K562 (cell line): ENCODE measurements at regions not wholly inside any gene's neighbourhood (a gene's known extent, or its start where the extent isn't known, plus 50 kb on each side); places are given as distances from the start of the nearest gene placed in this dataset.

ENCODE experiments used
- ATAC-seq: fragments of 200-7000 bp; cut with Tn5 transposase; 3 replicates; pipeline ENCODE4 v1.9.1; 2020; ENCODE audit warnings: moderate library complexity
- BruUV-seq: library from RNA; stranded (reverse); fragments of 400-500 nt; replicated peaks from 2 replicates; lab custom pipeline; 2021; lab: Mats Ljungman, UMichigan
- CTCF ChIA-PET: fragments of 300-600 bp; formaldehyde crosslinking; extraction: SDS; loops from one replicate; lab custom pipeline; 2021; ENCODE audit warnings: low intra/inter-chr PET ratio; lab: Yijun Ruan, JAX
- POLR2A ChIA-PET: fragments of 300-600, 350-650 bp; sonication (Branson Sonifier 250); formaldehyde crosslinking; extraction: SDS; loops from one replicate; lab custom pipeline; 2021; ENCODE audit warnings: antibody characterized with exemption, inconsistent platforms; lab: Yijun Ruan, JAX
- DNase-seq, 4 experiments: peaks; one replicate each; pipeline versions ENCODE4 v3.0.0 to v3.0.0-alpha.2; 2011 to 2018; ENCODE audit warnings: low spot score in 3 of 4, mixed read lengths in 3 of 4; ENCODE audit errors: extremely low read depth in 1 of 4
- FAIRE-seq: peaks from 2 replicates; lab custom pipeline; 2011; peaks lifted over from hg19 to GRCh38; lab: Jason Lieb, UNC
- H2AFZ ChIP-seq: 2 replicates; pipeline ENCODE4 v1.6.0; 2011; ENCODE audit warnings: low read depth, low read length, control low read depth, inconsistent platforms
- H3K27ac ChIP-seq: fragments of 200-600 bp; 3 replicates; pipeline ENCODE4 v1.8.0; 2011; ENCODE audit warnings: low read depth, mild to moderate bottlenecking, control low read depth, inconsistent platforms, low read length, moderate library complexity, mixed read lengths; ENCODE audit errors: extremely low read depth
- H3K27me3 ChIP-seq, 2 experiments: fragments of 300-600 bp in 1 of 2; 2 replicates in 1 of 2; 3 replicates in 1 of 2; pipeline versions ENCODE4 v1.6.0 to v1.8.0; 2011; ENCODE audit warnings: inconsistent platforms in 2 of 2, low read length in 2 of 2, mild to moderate bottlenecking in 1 of 2, mixed read lengths in 1 of 2, moderate library complexity in 1 of 2; ENCODE audit not compliant: control insufficient read depth in 2 of 2, insufficient read depth in 2 of 2
- H3K36me3 ChIP-seq: fragments of 300-600 bp; 3 replicates; pipeline ENCODE4 v1.8.0; 2011; ENCODE audit warnings: mild to moderate bottlenecking, low read length, inconsistent platforms; ENCODE audit not compliant: control insufficient read depth, insufficient read depth
- H3K4me1 ChIP-seq, 2 experiments: fragments of 200-600 bp in 1 of 2; replicated peaks in 1 of 2; 2 replicates in 1 of 2; 3 replicates in 1 of 2; pipeline versions ENCODE4 v1.5.1 to v1.8.0; 2011; ENCODE audit warnings: inconsistent platforms in 2 of 2, low read length in 2 of 2, mild to moderate bottlenecking in 1 of 2, mixed read lengths in 1 of 2, moderate library complexity in 1 of 2; ENCODE audit not compliant: control insufficient read depth in 2 of 2, insufficient read depth in 2 of 2
- H3K4me2 ChIP-seq: 2 replicates; pipeline ENCODE4 v1.6.1; 2011; ENCODE audit warnings: low read length, control low read depth, inconsistent platforms, mixed read lengths; ENCODE audit not compliant: insufficient read depth
- H3K4me3 ChIP-seq: fragments of 200-600 bp; sonication (generic), shearing (Covaris generic); 2 replicates; pipeline ENCODE4 v1.5.1; 2016; ENCODE audit warnings: control low read depth, inconsistent platforms
- H3K79me2 ChIP-seq: fragments of 200-600 bp; 3 replicates; pipeline ENCODE4 v1.8.0; 2011; ENCODE audit warnings: low read length, inconsistent platforms; ENCODE audit not compliant: control insufficient read depth, insufficient read depth
- H3K9ac ChIP-seq, 2 experiments: 2 replicates each; pipeline versions ENCODE4 v1.6.0 to v1.6.1; 2011; ENCODE audit warnings: low read depth in 2 of 2, low read length in 2 of 2, control low read depth in 1 of 2, inconsistent platforms in 1 of 2, mild to moderate bottlenecking in 1 of 2, mixed read lengths in 1 of 2; ENCODE audit not compliant: insufficient read depth in 1 of 2
- H3K9me1 ChIP-seq: one replicate; pipeline ENCODE4 v1.6.0; 2011; ENCODE audit warnings: inconsistent platforms, mild to moderate bottlenecking, low read length, moderate library complexity; ENCODE audit not compliant: control insufficient read depth, insufficient read depth
- H3K9me3 ChIP-seq: replicated peaks from 2 replicates; pipeline ENCODE4 v1.5.1; 2011; ENCODE audit warnings: low read depth, low read length, inconsistent platforms; ENCODE audit not compliant: control insufficient read depth, insufficient read depth
- H4K20me1 ChIP-seq: replicated peaks from 2 replicates; pipeline ENCODE4 v1.6.1; 2011; ENCODE audit warnings: low read length, inconsistent platforms, mixed read lengths; ENCODE audit not compliant: control insufficient read depth, insufficient read depth
- DACH1 ChIP-seq: fragments of 450-650 bp; IDR thresholded peaks from 2 replicates; pipeline ENCODE4 v1.6.1; 2018; ENCODE audit not compliant: partially characterized antibody
- ESRRB ChIP-seq: fragments of 250-450 bp; sonication (Bioruptor Pico); IDR thresholded peaks from 2 replicates; pipeline ENCODE4 v1.5.0; 2020; ENCODE audit warnings: mild to moderate bottlenecking, moderate library complexity, borderline replicate concordance
- GTF2A2 ChIP-seq: IDR thresholded peaks from 2 replicates; pipeline ENCODE4 v1.6.1; 2016; ENCODE audit warnings: mild to moderate bottlenecking, missing genetic modification characterization, missing compliant biosample characterization
- HDAC2 ChIP-seq: fragments of 450-650 bp; IDR thresholded peaks from 2 replicates; pipeline ENCODE4 v1.6.1; 2016; ENCODE audit warnings: mild to moderate bottlenecking
- HNRNPH1 ChIP-seq: fragments of 200-400 bp; formaldehyde crosslinking; optimal IDR thresholded peaks from 2 replicates; pipeline ENCODE3; 2017; ENCODE audit warnings: low read depth, mild to moderate bottlenecking, low read length, moderate library complexity
- MTA1 ChIP-seq: fragments of 450-650 bp; IDR thresholded peaks from 2 replicates; pipeline ENCODE4 v1.6.1; 2017; ENCODE audit warnings: borderline replicate concordance
- NFIC ChIP-seq: fragments of 450-650 bp; IDR thresholded peaks from 2 replicates; pipeline ENCODE4 v1.6.1; 2017; ENCODE audit warnings: mild to moderate bottlenecking, inconsistent platforms
- PCBP1 ChIP-seq: fragments of 200-400 bp; formaldehyde crosslinking; IDR thresholded peaks from 2 replicates; pipeline ENCODE4 v1.6.1; 2018; ENCODE audit warnings: mild to moderate bottlenecking, low read depth, low read length; ENCODE audit not compliant: poor library complexity, severe bottlenecking
- PHF8 ChIP-seq: fragments of 200-600 bp; sonication (generic); IDR thresholded peaks from 2 replicates; pipeline ENCODE4 v1.6.1; 2012; ENCODE audit warnings: mixed run types, mild to moderate bottlenecking, inconsistent platforms, low read length, moderate library complexity, borderline replicate concordance
- ZFX ChIP-seq: sonication (generic); formaldehyde crosslinking; IDR thresholded peaks from 2 replicates; pipeline ENCODE4 v1.8.0; 2022; ENCODE audit warnings: mild to moderate bottlenecking, missing genetic modification reagents, moderate library complexity
- ZNF253 ChIP-seq: fragments of 250-450 bp; sonication (Bioruptor Pico); conservative IDR thresholded peaks from 2 replicates; pipeline ENCODE4 v1.6.1; 2021; ENCODE audit warnings: mild to moderate bottlenecking
- ZNF384 ChIP-seq: IDR thresholded peaks from 2 replicates; pipeline ENCODE4 v1.6.1; 2012; ENCODE audit warnings: low read depth, low read length, improper control_type of control experiment
- in situ Hi-C: fragments of 300-500 bp; cut with MboI; formaldehyde crosslinking; loops from 4 replicates; pipeline ENCODE4 v1.15.0; 2018; ENCODE audit warnings: inconsistent platforms, mixed read lengths
- intact Hi-C: fragments of 100-400 bp; cut with micrococcal nuclease; formaldehyde crosslinking; loops from 2 replicates; pipeline ENCODE4 v1.14.2; 2022
- TF ChIP-seq, protein P1 (sequence below): sonication (generic); formaldehyde crosslinking; IDR thresholded peaks from 2 replicates; pipeline ENCODE4 v1.8.0; 2023; ENCODE audit warnings: missing genetic modification reagents, mild to moderate bottlenecking, borderline replicate concordance
- TF ChIP-seq, protein P2 (sequence below): fragments of 250-450 bp; sonication (Bioruptor Pico); IDR thresholded peaks from 2 replicates; pipeline ENCODE4 v1.8.0; 2022; ENCODE audit warnings: inconsistent platforms
- TF ChIP-seq, protein P3 (sequence below): fragments of 250-450 bp; sonication (Bioruptor Pico); IDR thresholded peaks from 2 replicates; pipeline ENCODE4 v1.8.0; 2022; ENCODE audit warnings: moderate library complexity, mild to moderate bottlenecking, inconsistent platforms

DNA sequence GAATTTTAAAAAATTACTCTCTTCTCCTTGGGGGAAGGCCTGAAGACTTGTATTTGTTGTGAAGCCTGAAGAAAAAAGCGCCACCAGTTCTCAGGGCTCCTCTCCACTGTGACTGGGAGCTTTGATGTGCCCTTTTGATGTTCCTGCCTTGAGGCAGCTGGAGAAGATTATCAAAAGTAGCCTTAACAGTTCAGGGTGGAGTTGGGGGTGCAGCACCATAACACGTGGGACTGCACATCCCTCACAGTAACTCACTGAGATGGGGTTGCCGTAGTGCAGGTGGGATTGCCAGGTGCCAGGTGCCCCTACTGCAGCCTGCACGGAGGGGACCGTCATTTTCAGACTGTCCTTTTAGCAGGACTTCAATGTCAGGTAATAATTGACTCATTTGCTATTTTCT is 474.1 kb downstream of the ETNK1 start (continued):
- TF ChIP-seq, protein P1, sequence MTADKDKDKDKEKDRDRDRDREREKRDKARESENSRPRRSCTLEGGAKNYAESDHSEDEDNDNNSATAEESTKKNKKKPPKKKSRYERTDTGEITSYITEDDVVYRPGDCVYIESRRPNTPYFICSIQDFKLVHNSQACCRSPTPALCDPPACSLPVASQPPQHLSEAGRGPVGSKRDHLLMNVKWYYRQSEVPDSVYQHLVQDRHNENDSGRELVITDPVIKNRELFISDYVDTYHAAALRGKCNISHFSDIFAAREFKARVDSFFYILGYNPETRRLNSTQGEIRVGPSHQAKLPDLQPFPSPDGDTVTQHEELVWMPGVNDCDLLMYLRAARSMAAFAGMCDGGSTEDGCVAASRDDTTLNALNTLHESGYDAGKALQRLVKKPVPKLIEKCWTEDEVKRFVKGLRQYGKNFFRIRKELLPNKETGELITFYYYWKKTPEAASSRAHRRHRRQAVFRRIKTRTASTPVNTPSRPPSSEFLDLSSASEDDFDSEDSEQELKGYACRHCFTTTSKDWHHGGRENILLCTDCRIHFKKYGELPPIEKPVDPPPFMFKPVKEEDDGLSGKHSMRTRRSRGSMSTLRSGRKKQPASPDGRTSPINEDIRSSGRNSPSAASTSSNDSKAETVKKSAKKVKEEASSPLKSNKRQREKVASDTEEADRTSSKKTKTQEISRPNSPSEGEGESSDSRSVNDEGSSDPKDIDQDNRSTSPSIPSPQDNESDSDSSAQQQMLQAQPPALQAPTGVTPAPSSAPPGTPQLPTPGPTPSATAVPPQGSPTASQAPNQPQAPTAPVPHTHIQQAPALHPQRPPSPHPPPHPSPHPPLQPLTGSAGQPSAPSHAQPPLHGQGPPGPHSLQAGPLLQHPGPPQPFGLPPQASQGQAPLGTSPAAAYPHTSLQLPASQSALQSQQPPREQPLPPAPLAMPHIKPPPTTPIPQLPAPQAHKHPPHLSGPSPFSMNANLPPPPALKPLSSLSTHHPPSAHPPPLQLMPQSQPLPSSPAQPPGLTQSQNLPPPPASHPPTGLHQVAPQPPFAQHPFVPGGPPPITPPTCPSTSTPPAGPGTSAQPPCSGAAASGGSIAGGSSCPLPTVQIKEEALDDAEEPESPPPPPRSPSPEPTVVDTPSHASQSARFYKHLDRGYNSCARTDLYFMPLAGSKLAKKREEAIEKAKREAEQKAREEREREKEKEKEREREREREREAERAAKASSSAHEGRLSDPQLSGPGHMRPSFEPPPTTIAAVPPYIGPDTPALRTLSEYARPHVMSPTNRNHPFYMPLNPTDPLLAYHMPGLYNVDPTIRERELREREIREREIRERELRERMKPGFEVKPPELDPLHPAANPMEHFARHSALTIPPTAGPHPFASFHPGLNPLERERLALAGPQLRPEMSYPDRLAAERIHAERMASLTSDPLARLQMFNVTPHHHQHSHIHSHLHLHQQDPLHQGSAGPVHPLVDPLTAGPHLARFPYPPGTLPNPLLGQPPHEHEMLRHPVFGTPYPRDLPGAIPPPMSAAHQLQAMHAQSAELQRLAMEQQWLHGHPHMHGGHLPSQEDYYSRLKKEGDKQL (CRISPR knock-in tag): no peak
- TF ChIP-seq ESRRB (CRISPR knock-in tag) (no peak), MTA1 (no peak)

DNA sequence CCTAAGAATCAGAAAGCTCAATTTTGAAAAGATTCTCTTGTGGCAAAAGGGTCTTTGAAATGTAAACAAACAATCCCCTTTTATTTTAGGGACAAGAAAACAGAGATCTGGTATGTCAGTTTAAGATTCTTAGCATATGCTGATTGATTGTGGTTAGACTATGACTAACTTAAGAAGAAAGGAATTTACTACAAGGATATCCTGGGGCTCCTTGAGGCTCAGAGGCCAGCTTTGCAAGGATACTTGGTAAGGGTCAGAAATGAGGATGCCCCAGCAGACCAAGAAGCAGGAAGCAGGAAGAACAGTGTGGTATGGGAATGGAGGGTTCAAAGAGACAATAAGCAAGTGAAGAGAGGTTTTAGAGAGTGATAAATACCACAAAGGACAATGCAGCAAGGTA is 474.6 kb downstream of the ETNK1 start:
- H3K4me1 ChIP-seq: no peaks in the 10 kb centered on the region
- CTCF ChIA-PET: interaction anchor here (0.6 kb wide), 1 partner anchor 1128 kb away, joined by 3 read pairs; no protein-coding TSS in a partner anchor
- in situ Hi-C loops: no loop called here

More for the DNA sequence above, 474.6 kb downstream of the ETNK1 start:
- Histone ChIP-seq H2AFZ (no peak overlapping the region), H4K20me1 (no peaks in the 10 kb centered on the region), H3K9ac (no peak overlapping the region), H3K4me3 (no peak overlapping the region), H3K27me3 (no peaks in the 10 kb centered on the region), H3K27ac (no peak overlapping the region), H3K36me3 (no peaks in the 10 kb centered on the region), H3K4me2 (no peak overlapping the region), H3K79me2 (no peaks in the 10 kb centered on the region), H3K9me1 (no peaks in the 10 kb centered on the region), H3K9me3 (no peaks in the 10 kb centered on the region)
- intact Hi-C loops: no loop called here
- no TSS peak for BruUV-seq
- DNase-seq (no peak), ATAC-seq (no peak), FAIRE-seq (no peak)
- POLR2A ChIA-PET: no interaction called here
- TF ChIP-seq HDAC2 (no peak), NFIC (no peak), GTF2A2 (tag) (no peak), PHF8 (no peak), PCBP1 (no peak), HNRNPH1 (no peak), ZNF253 (CRISPR knock-in tag) (no peak), ZFX (CRISPR knock-in tag) (no peak), ZNF384 (no peak), DACH1 (no peak)
- TF ChIP-seq, protein P2, sequence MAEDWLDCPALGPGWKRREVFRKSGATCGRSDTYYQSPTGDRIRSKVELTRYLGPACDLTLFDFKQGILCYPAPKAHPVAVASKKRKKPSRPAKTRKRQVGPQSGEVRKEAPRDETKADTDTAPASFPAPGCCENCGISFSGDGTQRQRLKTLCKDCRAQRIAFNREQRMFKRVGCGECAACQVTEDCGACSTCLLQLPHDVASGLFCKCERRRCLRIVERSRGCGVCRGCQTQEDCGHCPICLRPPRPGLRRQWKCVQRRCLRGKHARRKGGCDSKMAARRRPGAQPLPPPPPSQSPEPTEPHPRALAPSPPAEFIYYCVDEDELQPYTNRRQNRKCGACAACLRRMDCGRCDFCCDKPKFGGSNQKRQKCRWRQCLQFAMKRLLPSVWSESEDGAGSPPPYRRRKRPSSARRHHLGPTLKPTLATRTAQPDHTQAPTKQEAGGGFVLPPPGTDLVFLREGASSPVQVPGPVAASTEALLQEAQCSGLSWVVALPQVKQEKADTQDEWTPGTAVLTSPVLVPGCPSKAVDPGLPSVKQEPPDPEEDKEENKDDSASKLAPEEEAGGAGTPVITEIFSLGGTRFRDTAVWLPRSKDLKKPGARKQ (CRISPR knock-in tag): no peak
- TF ChIP-seq, protein P3, sequence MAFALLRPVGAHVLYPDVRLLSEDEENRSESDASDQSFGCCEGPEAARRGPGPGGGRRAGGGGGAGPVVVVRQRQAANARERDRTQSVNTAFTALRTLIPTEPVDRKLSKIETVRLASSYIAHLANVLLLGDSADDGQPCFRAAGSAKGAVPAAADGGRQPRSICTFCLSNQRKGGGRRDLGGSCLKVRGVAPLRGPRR (CRISPR knock-in tag): no peak
